Mesenchymal stem cell (in vitro differentiated cells and primary cell): ENCODE measurements at regions not wholly inside any gene's neighbourhood (a gene's known extent, or its start where the extent isn't known, plus 50 kb on each side); places are given as distances from the start of the nearest gene placed in this dataset.

Experiments
- DNase-seq: peaks from one replicate; pipeline ENCODE4 v3.0.0-alpha.2; 2013
- H2AFZ ChIP-seq: one replicate; pipeline ENCODE4 v1.6.1; 2013; ENCODE audit warnings: low read depth, mild to moderate bottlenecking, control low read depth, inconsistent platforms, low read length, moderate library complexity
- H2AK5ac ChIP-seq: 2 replicates; pipeline ENCODE4 v1.6.1; 2013; ENCODE audit warnings: low read length, moderate library complexity, mild to moderate bottlenecking, inconsistent platforms; ENCODE audit not compliant: severe bottlenecking
- H2BK120ac ChIP-seq: one replicate; pipeline ENCODE4 v1.6.1; 2013; ENCODE audit warnings: low read depth, mild to moderate bottlenecking, inconsistent platforms, low read length, moderate library complexity
- H2BK12ac ChIP-seq, 2 experiments: one replicate each; pipeline ENCODE4 v1.6.1; 2013; ENCODE audit warnings: inconsistent platforms in 2 of 2, low read length in 2 of 2, mild to moderate bottlenecking in 2 of 2, moderate library complexity in 2 of 2, control low read depth in 1 of 2
- H2BK15ac ChIP-seq: one replicate; pipeline ENCODE4 v1.6.1; 2013; ENCODE audit warnings: mild to moderate bottlenecking, low read depth, inconsistent platforms; ENCODE audit not compliant: poor library complexity, severe bottlenecking
- H2BK5ac ChIP-seq: 2 replicates; pipeline ENCODE4 v1.6.1; 2013; ENCODE audit warnings: low read depth, mild to moderate bottlenecking, low read length, control low read depth, inconsistent platforms; ENCODE audit not compliant: poor library complexity, severe bottlenecking
- H3K14ac ChIP-seq, 2 experiments: one replicate each; pipeline ENCODE4 v1.6.1; 2013; ENCODE audit warnings: inconsistent platforms in 2 of 2, low read length in 2 of 2, control low read depth in 1 of 2, mild to moderate bottlenecking in 1 of 2, moderate library complexity in 1 of 2
- H3K18ac ChIP-seq, 2 experiments: one replicate each; pipeline ENCODE4 v1.6.1; 2013; ENCODE audit warnings: inconsistent platforms in 2 of 2, low read length in 2 of 2, control low read depth in 1 of 2, low read depth in 1 of 2, mild to moderate bottlenecking in 1 of 2
- H3K23ac ChIP-seq, 2 experiments: one replicate each; pipeline ENCODE4 v1.6.1; 2013; ENCODE audit warnings: inconsistent platforms in 2 of 2, low read length in 2 of 2, mild to moderate bottlenecking in 2 of 2, moderate library complexity in 2 of 2, control low read depth in 1 of 2
- H3K27ac ChIP-seq: 2 replicates; pipeline ENCODE4 v1.5.1; 2013; ENCODE audit warnings: mild to moderate bottlenecking, moderate library complexity, low read length, control low read depth, inconsistent platforms; ENCODE audit not compliant: poor library complexity, severe bottlenecking
- H3K27me3 ChIP-seq, 2 experiments: 2 replicates each; pipeline versions ENCODE4 v1.6.1 to v1.7.0; 2013; ENCODE audit warnings: low read length in 2 of 2, mild to moderate bottlenecking in 2 of 2, moderate library complexity in 2 of 2, control low read depth in 1 of 2, inconsistent platforms in 1 of 2; ENCODE audit not compliant: control insufficient read depth in 1 of 2, insufficient read depth in 1 of 2
- H3K36me3 ChIP-seq, 2 experiments: 2 replicates each; pipeline versions ENCODE4 v1.6.1 to v1.7.0; 2013; ENCODE audit warnings: low read length in 2 of 2, control low read depth in 1 of 2, inconsistent platforms in 1 of 2, low read depth in 1 of 2, mild to moderate bottlenecking in 1 of 2; ENCODE audit not compliant: insufficient read depth in 2 of 2, control insufficient read depth in 1 of 2
- H3K4ac ChIP-seq, 2 experiments: one replicate each; pipeline ENCODE4 v1.6.1; 2013; ENCODE audit warnings: inconsistent platforms in 2 of 2, low read length in 2 of 2, mild to moderate bottlenecking in 2 of 2, moderate library complexity in 2 of 2, control low read depth in 1 of 2, low read depth in 1 of 2
- H3K4me1 ChIP-seq: 2 replicates; pipeline ENCODE4 v1.6.1; 2013; ENCODE audit warnings: low read depth, low read length, control low read depth; ENCODE audit not compliant: control insufficient read depth, insufficient read depth
- H3K4me2 ChIP-seq: 2 replicates; pipeline ENCODE4 v1.6.1; 2013; ENCODE audit warnings: low read length, mild to moderate bottlenecking, inconsistent platforms; ENCODE audit not compliant: poor library complexity, severe bottlenecking
- H3K4me3 ChIP-seq, 2 experiments: 2 replicates each; pipeline versions ENCODE4 v1.5.1 to v1.7.0; 2013; ENCODE audit warnings: low read length in 2 of 2, mild to moderate bottlenecking in 2 of 2, control low read depth in 1 of 2, low read depth in 1 of 2; ENCODE audit not compliant: insufficient read depth in 1 of 2
- H3K79me1 ChIP-seq: replicated peaks from 2 replicates; pipeline ENCODE4 v1.6.1; 2013; ENCODE audit warnings: mild to moderate bottlenecking, control low read depth, low read length, inconsistent platforms; ENCODE audit not compliant: poor library complexity, severe bottlenecking
- H3K9ac ChIP-seq: 2 replicates; pipeline ENCODE4 v1.7.0; 2013; ENCODE audit warnings: mild to moderate bottlenecking, low read length, moderate library complexity
- H3K9me3 ChIP-seq: 2 replicates; pipeline ENCODE4 v1.7.0; 2013; ENCODE audit warnings: mild to moderate bottlenecking, low read length; ENCODE audit not compliant: control insufficient read depth
- H4K8ac ChIP-seq: one replicate; pipeline ENCODE4 v1.6.1; 2013; ENCODE audit warnings: inconsistent platforms, mild to moderate bottlenecking, low read length, moderate library complexity
- H4K91ac ChIP-seq: one replicate; pipeline ENCODE4 v1.6.1; 2013; ENCODE audit warnings: mild to moderate bottlenecking, low read length, inconsistent platforms
- WGBS: methylation state at CpG from one replicate; pipeline ENCODE4 v1.1.7; 2013; ENCODE audit warnings: mixed read lengths; 5-methylcytosine and 5-hydroxymethylcytosine counted together

DNA sequence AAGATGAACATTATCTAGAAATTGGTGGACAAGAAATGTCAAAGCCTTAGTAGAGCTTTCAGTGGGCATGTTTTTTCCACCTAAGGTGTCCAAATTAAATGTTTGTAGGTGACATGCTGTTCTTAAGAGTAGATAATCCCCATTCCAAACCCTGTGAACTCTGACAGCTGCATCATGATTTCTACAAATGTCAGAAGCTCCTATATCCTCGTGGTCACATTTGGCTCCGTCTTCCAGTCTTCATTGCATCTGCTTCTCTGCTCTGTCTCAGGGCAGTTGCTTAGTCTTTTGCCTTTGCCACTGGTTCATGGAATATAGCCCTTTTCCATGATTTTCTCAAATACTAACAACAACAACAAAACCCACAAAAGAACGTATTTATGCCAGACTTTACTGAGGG, 234.5 kb downstream of the DLEU7 start:
- no peak overlapping the region for H2BK5ac ChIP-seq
- no peak overlapping the region for H3K9ac ChIP-seq
- no peaks in the 10 kb centered on the region for H3K79me1 ChIP-seq
- no peaks in the 10 kb centered on the region for H3K36me3 ChIP-seq
- peaks cover 0 to 24% of the 10 kb centered on the region in 2 experiments for H3K27me3 ChIP-seq
- H2BK120ac ChIP-seq: no peak overlapping the region
- H4K91ac ChIP-seq: no peak overlapping the region
- 66% methylated on average over 2 of the region's 3 CpGs for WGBS
- no peak overlapping the region for H3K27ac ChIP-seq
- H3K18ac ChIP-seq: no peak overlapping the region
- H3K4me3 ChIP-seq: no peak overlapping the region
- H3K9me3 ChIP-seq: no peaks in the 10 kb centered on the region
- no peak overlapping the region for H3K4ac ChIP-seq
- DNase-seq: no peak
- no peaks in the 10 kb centered on the region for H3K4me1 ChIP-seq
- no peak overlapping the region for H2BK12ac ChIP-seq
- no peak overlapping the region for H2AK5ac ChIP-seq
- no peak overlapping the region for H2AFZ ChIP-seq
- H3K4me2 ChIP-seq: no peak overlapping the region
- H4K8ac ChIP-seq: no peak overlapping the region
- H2BK15ac ChIP-seq: no peak overlapping the region
- H3K14ac ChIP-seq: no peak overlapping the region
- H3K23ac ChIP-seq: no peak overlapping the region

DNA sequence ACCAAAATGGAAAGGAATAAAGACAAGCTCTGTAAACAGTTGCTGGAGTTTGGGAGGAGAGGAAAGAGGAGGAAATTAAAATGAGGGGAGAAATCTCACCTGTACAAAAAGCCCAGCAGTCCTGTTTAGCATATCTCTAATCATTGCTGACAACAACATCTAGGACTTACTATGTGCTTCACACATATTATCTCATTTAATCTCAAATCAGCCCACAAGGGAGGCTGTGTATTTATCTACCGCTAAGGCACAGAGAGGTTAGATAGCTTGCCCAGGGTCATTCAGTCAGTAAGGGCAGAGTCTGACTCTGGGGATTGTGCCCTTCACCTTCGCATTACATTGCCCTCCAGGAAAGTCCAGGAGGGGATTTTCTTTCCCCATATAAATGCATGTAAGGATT, 233.3 kb downstream of the DLEU7 start:
- H3K9ac ChIP-seq: no peak overlapping the region
- no peak overlapping the region for H2BK5ac ChIP-seq
- no peak overlapping the region for H2BK15ac ChIP-seq
- H3K23ac ChIP-seq: no peak overlapping the region
- H4K8ac ChIP-seq: no peak overlapping the region
- H3K79me1 ChIP-seq: no peaks in the 10 kb centered on the region
- DNase-seq: no peak
- peaks cover 0 to 24% of the 10 kb centered on the region in 2 experiments for H3K27me3 ChIP-seq
- no peak overlapping the region for H4K91ac ChIP-seq
- no peaks in the 10 kb centered on the region for H3K9me3 ChIP-seq
- no peak overlapping the region for H2AK5ac ChIP-seq
- WGBS: 93% methylated on average over 2 of the region's 2 CpGs
- H3K14ac ChIP-seq: no peak overlapping the region
- H3K4me1 ChIP-seq: no peaks in the 10 kb centered on the region
- no peak overlapping the region for H2BK12ac ChIP-seq
- no peak overlapping the region for H2AFZ ChIP-seq
- H3K4me2 ChIP-seq: no peak overlapping the region
- H3K18ac ChIP-seq: no peak overlapping the region
- no peak overlapping the region for H3K4ac ChIP-seq
- no peaks in the 10 kb centered on the region for H3K36me3 ChIP-seq
- no peak overlapping the region for H2BK120ac ChIP-seq
- no peak overlapping the region for H3K4me3 ChIP-seq
- H3K27ac ChIP-seq: no peak overlapping the region

DNA sequence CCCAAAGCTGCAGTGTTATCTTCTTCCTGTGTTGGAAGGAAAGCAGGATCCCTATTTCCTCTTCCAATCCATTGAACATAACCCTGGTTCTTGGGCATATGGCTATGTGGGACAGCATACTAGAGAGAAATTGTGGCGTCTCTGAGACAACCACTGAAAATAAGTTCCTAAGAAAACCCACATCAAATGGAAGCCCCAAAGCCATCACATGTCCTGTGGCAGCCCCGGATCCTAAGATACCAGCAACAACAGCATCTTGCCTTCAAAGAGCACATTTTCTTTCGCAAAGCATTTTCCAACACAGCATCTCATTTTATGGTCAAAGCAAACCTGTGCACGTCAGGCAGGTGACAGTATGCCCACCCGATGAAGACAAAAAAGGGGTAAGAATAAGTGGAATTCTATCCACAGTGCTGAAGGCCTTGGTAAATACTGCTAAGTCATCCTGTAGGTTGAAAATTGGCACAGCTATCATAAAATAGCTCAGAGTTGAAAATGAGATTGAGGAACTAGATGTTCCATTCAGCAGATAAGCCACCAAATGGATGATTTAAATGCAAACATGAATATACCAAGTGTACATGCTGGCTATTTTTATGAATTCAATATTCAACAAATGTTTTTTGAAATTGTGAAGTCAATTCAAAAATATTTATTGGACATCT, 232.2 kb downstream of the DLEU7 start:
- no peak overlapping the region for H2BK120ac ChIP-seq
- 87% methylated on average over 5 of the region's 5 CpGs for WGBS
- no peak overlapping the region for H3K27ac ChIP-seq
- no peak overlapping the region for H2AFZ ChIP-seq
- H2AK5ac ChIP-seq: no peak overlapping the region
- no peak overlapping the region for H3K4me3 ChIP-seq
- H3K9me3 ChIP-seq: no peaks in the 10 kb centered on the region
- no peak overlapping the region for H4K91ac ChIP-seq
- H3K27me3 ChIP-seq: peaks cover 0 to 24% of the 10 kb centered on the region in 2 experiments
- no peaks in the 10 kb centered on the region for H3K4me1 ChIP-seq
- no peak for DNase-seq
- no peak overlapping the region for H3K9ac ChIP-seq
- no peak overlapping the region for H3K4ac ChIP-seq
- no peak overlapping the region for H3K14ac ChIP-seq
- H3K23ac ChIP-seq: no peak overlapping the region
- no peak overlapping the region for H4K8ac ChIP-seq
- no peaks in the 10 kb centered on the region for H3K79me1 ChIP-seq
- H3K36me3 ChIP-seq: no peaks in the 10 kb centered on the region
- H3K18ac ChIP-seq: no peak overlapping the region
- no peak overlapping the region for H2BK12ac ChIP-seq
- no peak overlapping the region for H2BK15ac ChIP-seq
- no peak overlapping the region for H3K4me2 ChIP-seq
- H2BK5ac ChIP-seq: no peak overlapping the region

- Histone ChIP-seq H3K4ac (no peak overlapping the region), H3K9ac (no peak overlapping the region), H2AFZ (no peak overlapping the region), H3K36me3 (no peaks in the 10 kb centered on the region), H4K91ac (no peak overlapping the region), H3K79me1 (no peaks in the 10 kb centered on the region), H2BK5ac (no peak overlapping the region), H3K14ac (no peak overlapping the region), H2BK15ac (no peak overlapping the region), H3K4me2 (no peak overlapping the region), H3K4me1 (peaks cover 3% of the 10 kb centered on the region), H3K18ac (no peak overlapping the region), H2BK12ac (no peak overlapping the region), H3K27me3 (peaks cover 0 to 24% of the 10 kb centered on the region in 2 experiments), H3K27ac (no peak overlapping the region), H2BK120ac (no peak overlapping the region), H4K8ac (no peak overlapping the region), H2AK5ac (no peak overlapping the region), H3K4me3 (no peak overlapping the region), H3K9me3 (no peaks in the 10 kb centered on the region), H3K23ac (no peak overlapping the region)
- no peak for DNase-seq
- 52% methylated on average over 1 of the region's 3 CpGs for WGBS
Observed at GRCh38 chr13:50612717-50613116, 230.8 kb downstream of the DLEU7 start.
